Panc1 (cell line): ENCODE measurements at regions not wholly inside any gene's neighbourhood (a gene's known extent, or its start where the extent isn't known, plus 50 kb on each side); places are given as distances from the start of the nearest gene placed in this dataset.

Source experiments
- ATAC-seq: fragments of 200-7000 bp; cut with Tn5 transposase; 2 replicates; pipeline ENCODE4 v1.9.1; 2020; ENCODE audit warnings: mild to moderate bottlenecking, moderate library complexity
- BruUV-seq: library from RNA; stranded (reverse); fragments of 400-500 nt; replicated peaks from 2 replicates; lab custom pipeline; 2021; lab: Mats Ljungman, UMichigan
- CTCF ChIA-PET: fragments of 300-600 bp; sonication (Branson Sonifier 250); formaldehyde crosslinking; loops from one replicate; lab custom pipeline; 2022; ENCODE audit warnings: antibody characterized with exemption; lab: Charles Lee
- POLR2A ChIA-PET: fragments of 300-600 bp; sonication (Branson Sonifier 250); formaldehyde crosslinking; loops from one replicate; lab custom pipeline; 2022; ENCODE audit warnings: antibody characterized with exemption; lab: Charles Lee
- DNase-seq: peaks from one replicate; pipeline ENCODE4 v3.0.0-alpha.2; 2010; ENCODE audit warnings: low read depth, low spot score
- H3K27ac ChIP-seq: 2 replicates; pipeline ENCODE4 v1.5.1; 2011; ENCODE audit warnings: mild to moderate bottlenecking, low read length, inconsistent platforms
- H3K27me3 ChIP-seq: fragments of 200-500 bp; sonication (Bioruptor generic); 2 replicates; pipeline ENCODE4 v1.6.0; 2014; ENCODE audit warnings: low read length, inconsistent platforms; ENCODE audit not compliant: control insufficient read depth, insufficient read depth
- H3K36me3 ChIP-seq: fragments of 200-500 bp; sonication (Bioruptor generic); 2 replicates; pipeline ENCODE4 v1.5.1; 2014; ENCODE audit warnings: inconsistent platforms, mild to moderate bottlenecking, low read length, moderate library complexity; ENCODE audit not compliant: control insufficient read depth, insufficient read depth
- H3K4me1 ChIP-seq: 2 replicates; pipeline ENCODE4 v1.5.1; 2011; ENCODE audit warnings: inconsistent platforms, mild to moderate bottlenecking, low read length, moderate library complexity; ENCODE audit not compliant: control insufficient read depth, insufficient read depth
- H3K4me3 ChIP-seq, 2 experiments: 2 replicates each; pipeline ENCODE4 v1.5.1; 2011 to 2012; ENCODE audit warnings: low read depth in 2 of 2, low read length in 2 of 2, mild to moderate bottlenecking in 2 of 2, inconsistent platforms in 1 of 2, moderate library complexity in 1 of 2
- H3K9me3 ChIP-seq: fragments of 200-500 bp; sonication (Bioruptor generic); 2 replicates; pipeline ENCODE4 v1.5.1; 2014; ENCODE audit warnings: low read depth, mild to moderate bottlenecking, inconsistent platforms, low read length, moderate library complexity; ENCODE audit not compliant: control insufficient read depth, insufficient read depth
- CTCF ChIP-seq: fragments of 450-650 bp; IDR thresholded peaks from 2 replicates; pipeline ENCODE4 v1.5.1; 2017; ENCODE audit warnings: mild to moderate bottlenecking
- POLR2AphosphoS5 ChIP-seq: IDR thresholded peaks from 2 replicates; pipeline ENCODE4 v1.6.1; 2012; ENCODE audit warnings: mild to moderate bottlenecking, low read depth, low read length, moderate library complexity
- REST ChIP-seq, 2 experiments: IDR thresholded peaks; 2 replicates each; pipeline ENCODE4 v1.6.1; 2011 to 2012; ENCODE audit warnings: low read depth in 2 of 2, control low read depth in 1 of 2, low read length in 1 of 2, mild to moderate bottlenecking in 1 of 2, moderate library complexity in 1 of 2; ENCODE audit not compliant: insufficient read depth in 1 of 2
- SIN3A ChIP-seq: IDR thresholded peaks from 2 replicates; pipeline ENCODE4 v1.6.1; 2012; ENCODE audit warnings: low read depth, mild to moderate bottlenecking, low read length, moderate library complexity, borderline replicate concordance; ENCODE audit not compliant: insufficient read depth
- TCF7L2 ChIP-seq: IDR thresholded peaks from 2 replicates; pipeline ENCODE4 v1.6.1; 2011; ENCODE audit warnings: mild to moderate bottlenecking, low read depth, low read length, inconsistent platforms
- in situ Hi-C: cut with HindIII; loops from 2 replicates; pipeline ENCODE4 v1.10.0; 2016; ENCODE audit warnings: low sequenced_read_pairs, low pct_unique_long_range_greater_than_20kb
- intact Hi-C: fragments of 100-400 bp; cut with micrococcal nuclease; formaldehyde crosslinking; loops from one replicate; pipeline ENCODE4 v1.10.0; 2022; ENCODE audit not compliant: unreplicated experiment

GRCh38 chr6:168208854-168209253 lies 110.7 kb downstream of the DACT2 start:
- Histone ChIP-seq H3K4me1 (no peaks in the 10 kb centered on the region), H3K9me3 (no peaks in the 10 kb centered on the region), H3K36me3 (no peaks in the 10 kb centered on the region), H3K27me3 (no peaks in the 10 kb centered on the region), H3K4me3 (no peak overlapping the region), H3K27ac (no peak overlapping the region)
- ChIA-PET POLR2A (no interaction called here), CTCF (interaction anchor here (0.6 kb wide), 1 partner anchor 181 kb away, joined by 3 read pairs; no protein-coding TSS in a partner anchor)
- TF ChIP-seq TCF7L2 (no peak), CTCF (no peak), SIN3A (no peak)
- intact Hi-C loops: no loop called here
- no TSS peak for BruUV-seq
- in situ Hi-C loops: no loop called here
- DNase-seq: no peak
- no peak for ATAC-seq

- no peak overlapping the region for H3K27ac ChIP-seq
- DNase-seq: no peak
- in situ Hi-C loops: no loop called here
- no peak for ATAC-seq
- H3K36me3 ChIP-seq: no peaks in the 10 kb centered on the region
- no peaks in the 10 kb centered on the region for H3K4me1 ChIP-seq
- ChIA-PET POLR2A (no interaction called here), CTCF (interaction anchor here (0.5 to 0.6 kb wide), 2 partner anchors 147 to 182 kb away, joined by 3 to 5 read pairs; no protein-coding TSS in a partner anchor)
- H3K9me3 ChIP-seq: no peaks in the 10 kb centered on the region
- intact Hi-C loops: no loop called here
- TF ChIP-seq REST (IDR thresholded peaks at IDR 0.05; ENCODE audit: insufficient read depth in 1 of 2, low read depth in 2 of 2, low read length in 1 of 2) (no peak), CTCF (no peak), TCF7L2 (no peak), POLR2AphosphoS5 (no peak), SIN3A (no peak)
- no TSS peak for BruUV-seq
- no peaks in the 10 kb centered on the region for H3K27me3 ChIP-seq
- H3K4me3 ChIP-seq: no peak overlapping the region
Measured at GRCh38 chr6:168208402-168208801, 111.2 kb downstream of the DACT2 start.
